Hepatocyte (in vitro differentiated cells): ENCODE measurements at regions not wholly inside any gene's neighbourhood (a gene's known extent, or its start where the extent isn't known, plus 50 kb on each side); places are given as distances from the start of the nearest gene placed in this dataset.

Source experiments
- EZH2phosphoT487 ChIP-seq: fragments of 200-600 bp; sonication (generic); IDR thresholded peaks from one replicate; pipeline ENCODE4 v1.6.1; 2018; ENCODE audit warnings: antibody characterized with exemption, mild to moderate bottlenecking, low read depth, moderate library complexity; ENCODE audit not compliant: unreplicated experiment, severe bottlenecking
- TF ChIP-seq, protein P1 (sequence below): fragments of 200-600 bp; sonication (generic); IDR thresholded peaks from 2 replicates; pipeline ENCODE4 v1.5.1; 2016; ENCODE audit warnings: antibody characterized with exemption, mild to moderate bottlenecking; ENCODE audit not compliant: poor library complexity

- TF ChIP-seq EZH2phosphoT487: no peak
- TF ChIP-seq, protein P1, sequence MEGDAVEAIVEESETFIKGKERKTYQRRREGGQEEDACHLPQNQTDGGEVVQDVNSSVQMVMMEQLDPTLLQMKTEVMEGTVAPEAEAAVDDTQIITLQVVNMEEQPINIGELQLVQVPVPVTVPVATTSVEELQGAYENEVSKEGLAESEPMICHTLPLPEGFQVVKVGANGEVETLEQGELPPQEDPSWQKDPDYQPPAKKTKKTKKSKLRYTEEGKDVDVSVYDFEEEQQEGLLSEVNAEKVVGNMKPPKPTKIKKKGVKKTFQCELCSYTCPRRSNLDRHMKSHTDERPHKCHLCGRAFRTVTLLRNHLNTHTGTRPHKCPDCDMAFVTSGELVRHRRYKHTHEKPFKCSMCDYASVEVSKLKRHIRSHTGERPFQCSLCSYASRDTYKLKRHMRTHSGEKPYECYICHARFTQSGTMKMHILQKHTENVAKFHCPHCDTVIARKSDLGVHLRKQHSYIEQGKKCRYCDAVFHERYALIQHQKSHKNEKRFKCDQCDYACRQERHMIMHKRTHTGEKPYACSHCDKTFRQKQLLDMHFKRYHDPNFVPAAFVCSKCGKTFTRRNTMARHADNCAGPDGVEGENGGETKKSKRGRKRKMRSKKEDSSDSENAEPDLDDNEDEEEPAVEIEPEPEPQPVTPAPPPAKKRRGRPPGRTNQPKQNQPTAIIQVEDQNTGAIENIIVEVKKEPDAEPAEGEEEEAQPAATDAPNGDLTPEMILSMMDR: no peak
Observed at GRCh38 chr15:57862761-57863160, 156.2 kb downstream of the POLR2M start.
